Psoas muscle (tissue), 7 donors: ENCODE measurements at regions not wholly inside any gene's neighbourhood (a gene's known extent, or its start where the extent isn't known, plus 50 kb on each side); places are given as distances from the start of the nearest gene placed in this dataset.

Experiments
- ATAC-seq, 4 donors: fragments of 200-7000 bp; cut with Tn5 transposase; one replicate each; pipeline ENCODE4 v1.9.1; 2020; ENCODE audit warnings: moderate library complexity in 3 of 4, mild to moderate bottlenecking in 2 of 4
- DNase-seq, 2 donors: peaks; one replicate each; pipeline ENCODE4 v3.0.0-alpha.2; 2020
- H3K27ac ChIP-seq: fragments of 200-600 bp; one replicate; pipeline ENCODE4 v1.8.0; 2022
- H3K27me3 ChIP-seq, 3 donors: fragments of 200-600 bp in 1 of 3; one replicate each; pipeline versions ENCODE4 v1.6.1 to v1.8.0; 2013 to 2022; ENCODE audit warnings: low read length in 2 of 3, mild to moderate bottlenecking in 2 of 3, moderate library complexity in 1 of 3; ENCODE audit not compliant: insufficient read depth in 3 of 3
- H3K36me3 ChIP-seq, 2 donors: fragments of 200-600 bp in 1 of 2; one replicate each; pipeline versions ENCODE4 v1.6.1 to v1.8.0; 2013 to 2022; ENCODE audit warnings: low read depth in 1 of 2, mild to moderate bottlenecking in 1 of 2, moderate library complexity in 1 of 2; ENCODE audit not compliant: insufficient read depth in 1 of 2
- H3K4me1 ChIP-seq: fragments of 200-600 bp; one replicate; pipeline ENCODE4 v1.8.0; 2022
- H3K4me3 ChIP-seq: fragments of 200-600 bp; one replicate; pipeline ENCODE4 v1.8.0; 2022; ENCODE audit warnings: mild to moderate bottlenecking
- H3K9me3 ChIP-seq: fragments of 200-600 bp; one replicate; pipeline ENCODE4 v1.8.0; 2022
- WGBS, 3 donors: extraction: QIAGEN DNeasy Blood & Tissue Kit; methylation state at CpG; one replicate each; pipeline versions ENCODE4 v1.1.6 to v1.1.7; 2013; 5-methylcytosine and 5-hydroxymethylcytosine counted together
- intact Hi-C, 2 donors: fragments of 100-400 bp; cut with DNase I; formaldehyde crosslinking; loops; one replicate each; pipeline versions ENCODE4 v1.11.0 to v1.14.2; 2022
- TF ChIP-seq, protein P1 (sequence below): fragments of 200-600 bp; IDR thresholded peaks from one replicate; pipeline ENCODE4 v1.8.0; 2022; ENCODE audit warnings: antibody characterized with exemption
- donor health status: healthy with polysubstance abuse.
- donor health status: DM: no; HTN: no; CAD: no; lungs with moderate emphysema.
- donor health status: Bipolar disorder and iron deficiency.
- donor health status: healthy.
- donor health status: DM: yes; HTN: yes; CAD: no.
- donor health status: DM: no; HTN: no; CAD: no.
- donor health status: DM: yes; HTN: yes; CAD: no.

DNA sequence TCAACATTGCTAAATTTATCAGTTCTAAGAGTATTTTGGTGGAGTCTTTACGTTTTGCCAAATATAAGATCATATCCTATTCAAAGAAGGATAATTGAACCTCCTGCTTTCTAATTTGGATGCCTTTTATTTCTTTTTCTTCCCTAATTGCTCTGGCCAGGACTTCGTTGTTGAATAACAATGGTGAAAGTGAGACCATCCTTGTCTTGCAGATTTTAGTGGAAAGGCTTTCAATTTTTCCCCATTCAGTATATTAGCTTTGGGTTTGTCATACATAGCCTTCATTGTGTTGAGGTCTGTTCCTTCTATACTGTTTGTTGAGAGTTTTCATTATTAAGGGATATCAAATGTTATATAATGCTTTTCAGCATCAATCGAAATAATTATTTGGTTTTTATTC is 1974.2 kb upstream of the ACO1 start:
- H3K27me3 ChIP-seq: no peaks in the 10 kb centered on the region
- no peak for DNase-seq
- intact Hi-C loops: no loop called here
- H3K4me1 ChIP-seq: no peaks in the 10 kb centered on the region
- peaks cover 15% of the 10 kb centered on the region for H3K9me3 ChIP-seq
- ATAC-seq: no peak
- TF ChIP-seq, protein P1, sequence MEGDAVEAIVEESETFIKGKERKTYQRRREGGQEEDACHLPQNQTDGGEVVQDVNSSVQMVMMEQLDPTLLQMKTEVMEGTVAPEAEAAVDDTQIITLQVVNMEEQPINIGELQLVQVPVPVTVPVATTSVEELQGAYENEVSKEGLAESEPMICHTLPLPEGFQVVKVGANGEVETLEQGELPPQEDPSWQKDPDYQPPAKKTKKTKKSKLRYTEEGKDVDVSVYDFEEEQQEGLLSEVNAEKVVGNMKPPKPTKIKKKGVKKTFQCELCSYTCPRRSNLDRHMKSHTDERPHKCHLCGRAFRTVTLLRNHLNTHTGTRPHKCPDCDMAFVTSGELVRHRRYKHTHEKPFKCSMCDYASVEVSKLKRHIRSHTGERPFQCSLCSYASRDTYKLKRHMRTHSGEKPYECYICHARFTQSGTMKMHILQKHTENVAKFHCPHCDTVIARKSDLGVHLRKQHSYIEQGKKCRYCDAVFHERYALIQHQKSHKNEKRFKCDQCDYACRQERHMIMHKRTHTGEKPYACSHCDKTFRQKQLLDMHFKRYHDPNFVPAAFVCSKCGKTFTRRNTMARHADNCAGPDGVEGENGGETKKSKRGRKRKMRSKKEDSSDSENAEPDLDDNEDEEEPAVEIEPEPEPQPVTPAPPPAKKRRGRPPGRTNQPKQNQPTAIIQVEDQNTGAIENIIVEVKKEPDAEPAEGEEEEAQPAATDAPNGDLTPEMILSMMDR: no peak
- H3K4me3 ChIP-seq: no peak overlapping the region
- H3K36me3 ChIP-seq: no peaks in the 10 kb centered on the region
- no peak overlapping the region for H3K27ac ChIP-seq
- WGBS, 3 donors: 73 to 83% (median 83%) methylated on average over 3 of the region's 3 CpGs

DNA sequence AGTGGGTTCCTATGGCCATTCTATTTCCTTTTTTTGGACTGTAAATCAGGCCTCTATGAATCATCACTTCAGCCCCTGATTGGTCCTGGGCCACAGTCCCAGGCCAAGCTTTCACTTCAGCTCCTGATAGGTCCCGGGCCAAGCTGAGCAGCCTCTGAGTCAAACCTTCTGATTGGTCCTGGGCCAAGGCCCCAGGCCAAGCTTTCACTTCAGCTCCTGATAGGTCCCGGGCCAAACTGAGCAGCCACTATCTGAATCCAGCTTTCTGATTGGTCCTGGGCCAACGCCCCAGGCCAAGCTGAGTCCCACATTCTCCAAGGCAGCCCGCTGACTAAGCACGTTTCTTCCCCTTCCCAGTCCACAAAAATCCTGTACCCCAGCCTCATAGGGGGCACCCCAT is 1972.9 kb upstream of the ACO1 start:
- 88 to 91% (median 88%) methylated on average over 5 of the region's 5 CpGs for WGBS, 3 donors
- no peaks in the 10 kb centered on the region for H3K4me1 ChIP-seq
- H3K9me3 ChIP-seq: peaks cover 15% of the 10 kb centered on the region
- TF ChIP-seq, protein P1: no peak
- H3K4me3 ChIP-seq: no peak overlapping the region
- intact Hi-C loops: no loop called here
- DNase-seq (no peak), ATAC-seq (no peak)
- no peaks in the 10 kb centered on the region for H3K27me3 ChIP-seq
- no peaks in the 10 kb centered on the region for H3K36me3 ChIP-seq
- H3K27ac ChIP-seq: no peak overlapping the region

DNA sequence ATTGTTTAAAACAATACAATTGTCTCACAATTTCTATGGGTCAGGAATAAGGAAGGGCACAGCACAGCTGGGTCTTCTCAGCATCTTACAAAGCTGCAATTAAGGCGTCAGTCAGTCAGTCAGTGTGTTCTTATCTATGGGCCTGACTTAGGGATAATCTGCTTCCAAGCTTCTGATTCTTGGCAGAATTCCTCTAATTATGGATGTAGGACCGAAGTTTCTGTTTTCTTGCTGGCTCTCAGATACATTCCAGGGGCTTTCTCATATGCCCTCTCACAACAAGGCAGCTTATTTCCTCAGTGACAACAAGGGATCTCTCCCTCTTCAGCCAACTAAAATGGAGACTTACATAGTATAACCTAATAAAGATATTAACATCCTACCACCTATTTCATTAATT is 1925.3 kb upstream of the ACO1 start:
- no peak for ATAC-seq
- WGBS, 3 donors: 21 to 53% (median 41%) methylated on average over 2 of the region's 2 CpGs
- intact Hi-C loops: no loop called here

DNA sequence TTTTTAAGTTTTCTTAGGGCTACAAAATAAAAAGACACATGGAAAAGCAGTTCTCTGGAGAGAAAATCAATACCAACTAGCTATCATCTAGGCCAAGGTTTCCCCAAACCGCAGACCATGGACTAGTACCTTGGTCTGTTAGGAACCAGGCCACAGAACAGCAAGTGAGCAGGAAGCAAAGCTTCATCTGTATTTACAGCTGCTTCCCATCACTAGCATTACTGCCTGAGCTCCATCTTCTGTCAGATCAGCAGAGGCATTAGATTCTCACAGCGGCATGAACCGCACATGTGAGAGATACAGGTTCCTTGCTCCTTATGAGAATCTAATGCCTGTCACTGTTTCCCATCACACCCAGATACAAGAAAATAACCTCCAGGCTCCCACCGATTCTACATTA is 1907.6 kb upstream of the ACO1 start:
- TF ChIP-seq, protein P1: no peak

More for the DNA sequence above, 1925.3 kb upstream of the ACO1 start:
- Histone ChIP-seq H3K36me3 (no peaks in the 10 kb centered on the region), H3K27ac (no peak overlapping the region), H3K4me1 (no peaks in the 10 kb centered on the region), H3K4me3 (no peak overlapping the region), H3K27me3 (no peaks in the 10 kb centered on the region), H3K9me3 (no peaks in the 10 kb centered on the region)
- TF ChIP-seq, protein P1: no peak
- no peak for DNase-seq

DNA sequence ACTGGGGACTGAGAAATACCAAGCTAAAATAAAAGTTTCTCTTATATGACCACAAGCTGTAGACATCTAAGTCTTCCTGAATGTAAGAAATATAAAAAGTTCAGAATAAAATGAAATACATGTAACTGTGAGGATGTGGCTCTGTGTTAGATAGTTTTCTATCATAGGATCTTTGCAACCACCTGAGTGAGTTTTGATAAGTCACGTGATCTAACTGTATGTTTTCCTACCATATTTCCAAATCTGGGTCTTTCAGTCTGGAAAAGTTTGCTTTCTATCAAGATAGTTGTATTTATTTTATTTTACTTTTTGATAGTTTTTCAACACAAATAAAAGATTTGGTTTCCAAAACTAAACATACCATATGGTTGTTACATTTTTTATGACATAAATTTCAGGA is 1905.8 kb upstream of the ACO1 start:
- Histone ChIP-seq H3K27me3 (no peaks in the 10 kb centered on the region), H3K9me3 (no peaks in the 10 kb centered on the region), H3K4me1 (no peaks in the 10 kb centered on the region), H3K36me3 (no peaks in the 10 kb centered on the region), H3K4me3 (no peak overlapping the region), H3K27ac (no peak overlapping the region)
- ATAC-seq (no peak), DNase-seq (no peak)
- TF ChIP-seq, protein P1: no peak
- intact Hi-C loops: no loop called here
- 86 to 98% (median 90%) methylated on average over 1 of the region's 1 CpG for WGBS, 3 donors

More for the DNA sequence above, 1907.6 kb upstream of the ACO1 start:
- Histone ChIP-seq H3K4me1 (no peaks in the 10 kb centered on the region), H3K36me3 (no peaks in the 10 kb centered on the region), H3K9me3 (no peaks in the 10 kb centered on the region), H3K27me3 (no peaks in the 10 kb centered on the region), H3K27ac (no peak overlapping the region), H3K4me3 (no peak overlapping the region)
- 89 to 90% (median 89%) methylated on average over 4 of the region's 4 CpGs for WGBS, 3 donors
- ATAC-seq: no peak
- no peak for DNase-seq
- intact Hi-C loops: no loop called here
